Transverse colon (tissue), 4 donors: ENCODE measurements at regions not wholly inside any gene's neighbourhood (a gene's known extent, or its start where the extent isn't known, plus 50 kb on each side); places are given as distances from the start of the nearest gene placed in this dataset.

Source experiments
- DNase-seq: peaks from one replicate; pipeline ENCODE4 v3.0.0-alpha.2; 2019
- H3K27ac ChIP-seq, 4 donors: fragments of 200-600 bp; sonication (generic); 2 replicates each; pipeline ENCODE4 v1.5.1; 2016 to 2018; ENCODE audit warnings: inconsistent platforms in 4 of 4
- H3K27me3 ChIP-seq: fragments of 200-600 bp; sonication (generic); 2 replicates; pipeline ENCODE4 v1.5.1; 2017; ENCODE audit warnings: inconsistent platforms
- H3K36me3 ChIP-seq, 4 donors: fragments of 200-600 bp; sonication (generic); 2 replicates each; pipeline ENCODE4 v1.5.1; 2017 to 2019; ENCODE audit warnings: inconsistent platforms in 4 of 4
- H3K4me1 ChIP-seq, 4 donors: fragments of 200-600 bp; sonication (generic); 2 replicates each; pipeline ENCODE4 v1.5.1; 2017 to 2020; ENCODE audit warnings: inconsistent platforms in 4 of 4
- H3K4me3 ChIP-seq, 4 donors: fragments of 200-600 bp; sonication (generic); 1 replicate in 1 of 4; 2 replicates in 3 of 4; pipeline versions ENCODE4 v1.5.1 to v1.6.1; 2017 to 2019; ENCODE audit warnings: inconsistent platforms in 4 of 4
- H3K9me3 ChIP-seq, 2 donors: fragments of 200-600 bp; sonication (generic); 2 replicates each; pipeline ENCODE4 v1.5.1; 2017 to 2019; ENCODE audit warnings: inconsistent platforms in 2 of 2
- EP300 ChIP-seq: sonication (generic); formaldehyde crosslinking; IDR thresholded peaks from one replicate; pipeline ENCODE4 v1.6.1; 2017; ENCODE audit warnings: antibody characterized with exemption, low read depth
- POLR2A ChIP-seq: fragments of 450-650 bp; IDR thresholded peaks from one replicate; pipeline ENCODE4 v1.6.1; 2016; ENCODE audit warnings: antibody characterized with exemption, mild to moderate bottlenecking, moderate library complexity
- POLR2AphosphoS5 ChIP-seq, 3 donors: sonication (generic); formaldehyde crosslinking; IDR thresholded peaks; one replicate each; pipeline ENCODE4 v1.6.1; 2016; ENCODE audit warnings: antibody characterized with exemption in 3 of 3
- WGBS, 2 donors: methylation state at CpG; one replicate each; pipeline ENCODE4 v1.1.5; 2018; ENCODE audit warnings: low coverage in 1 of 2; 5-methylcytosine and 5-hydroxymethylcytosine counted together
- in situ Hi-C, 4 donors: fragments of 200-750 bp; cut with MboI; loops; one replicate each; pipeline versions ENCODE4 v1.15.0 to v1.15.1; 2017; ENCODE audit warnings: low sequenced_read_pairs in 3 of 4, low pct_ligation_motif_present in 1 of 4, low pct_unique_long_range_greater_than_20kb in 1 of 4
- intact Hi-C: fragments of 100-400 bp; cut with DNase I; formaldehyde crosslinking; loops from one replicate; pipeline ENCODE4 v1.15.1; 2023; ENCODE audit warnings: low total_unique reads
- TF ChIP-seq, protein P1 (sequence below), 5 experiments: fragments of 200-600 bp in 3 of 5; fragments of 450-650 bp in 2 of 5; sonication (generic) in 3 of 5; IDR thresholded peaks; 1 replicate in 2 of 5; 2 replicates in 3 of 5; pipeline ENCODE4 v1.5.1; 2016 to 2017; ENCODE audit warnings: antibody characterized with exemption in 5 of 5, inconsistent platforms in 3 of 5, mild to moderate bottlenecking in 2 of 5, moderate library complexity in 1 of 5

DNA sequence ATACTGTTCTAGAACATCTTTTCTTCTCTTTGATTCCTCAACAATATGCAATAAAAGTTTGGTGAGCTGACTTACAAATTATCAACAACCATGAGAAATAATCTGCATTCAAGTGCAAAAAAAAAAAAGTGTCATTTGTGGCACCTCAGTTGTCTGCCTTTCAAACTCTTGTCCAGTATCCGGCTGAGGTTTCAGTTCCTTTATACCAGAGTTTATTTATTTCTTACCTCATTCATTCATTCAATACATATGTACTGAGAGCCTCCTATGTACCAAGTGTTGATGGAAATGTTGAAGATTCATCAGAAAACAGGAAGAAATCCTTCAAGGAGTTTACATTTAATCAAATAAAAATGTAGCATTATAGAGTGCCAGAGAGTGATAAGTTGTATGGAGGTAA, 484.1 kb downstream of the RMST start:
- H3K4me1 ChIP-seq, result no peaks in the 10 kb centered on the region
- no peak overlapping the region for H3K4me3 ChIP-seq
- no peaks in the 10 kb centered on the region for H3K9me3 ChIP-seq
- TF ChIP-seq, protein P1, sequence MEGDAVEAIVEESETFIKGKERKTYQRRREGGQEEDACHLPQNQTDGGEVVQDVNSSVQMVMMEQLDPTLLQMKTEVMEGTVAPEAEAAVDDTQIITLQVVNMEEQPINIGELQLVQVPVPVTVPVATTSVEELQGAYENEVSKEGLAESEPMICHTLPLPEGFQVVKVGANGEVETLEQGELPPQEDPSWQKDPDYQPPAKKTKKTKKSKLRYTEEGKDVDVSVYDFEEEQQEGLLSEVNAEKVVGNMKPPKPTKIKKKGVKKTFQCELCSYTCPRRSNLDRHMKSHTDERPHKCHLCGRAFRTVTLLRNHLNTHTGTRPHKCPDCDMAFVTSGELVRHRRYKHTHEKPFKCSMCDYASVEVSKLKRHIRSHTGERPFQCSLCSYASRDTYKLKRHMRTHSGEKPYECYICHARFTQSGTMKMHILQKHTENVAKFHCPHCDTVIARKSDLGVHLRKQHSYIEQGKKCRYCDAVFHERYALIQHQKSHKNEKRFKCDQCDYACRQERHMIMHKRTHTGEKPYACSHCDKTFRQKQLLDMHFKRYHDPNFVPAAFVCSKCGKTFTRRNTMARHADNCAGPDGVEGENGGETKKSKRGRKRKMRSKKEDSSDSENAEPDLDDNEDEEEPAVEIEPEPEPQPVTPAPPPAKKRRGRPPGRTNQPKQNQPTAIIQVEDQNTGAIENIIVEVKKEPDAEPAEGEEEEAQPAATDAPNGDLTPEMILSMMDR (IDR thresholded peaks at IDR 0.05), result no peak
- no peak for TF ChIP-seq POLR2A
- TF ChIP-seq EP300, result no peak
- no peaks in the 10 kb centered on the region for H3K27me3 ChIP-seq
- WGBS, 2 donors, result 75 to 84% methylated on average over 1 of the region's 1 CpG
- intact Hi-C loops (no loop called here), in situ Hi-C loops (no loop called here)
- no peak overlapping the region for H3K27ac ChIP-seq
- DNase-seq, result no peak
- H3K36me3 ChIP-seq, result no peaks in the 10 kb centered on the region

DNA sequence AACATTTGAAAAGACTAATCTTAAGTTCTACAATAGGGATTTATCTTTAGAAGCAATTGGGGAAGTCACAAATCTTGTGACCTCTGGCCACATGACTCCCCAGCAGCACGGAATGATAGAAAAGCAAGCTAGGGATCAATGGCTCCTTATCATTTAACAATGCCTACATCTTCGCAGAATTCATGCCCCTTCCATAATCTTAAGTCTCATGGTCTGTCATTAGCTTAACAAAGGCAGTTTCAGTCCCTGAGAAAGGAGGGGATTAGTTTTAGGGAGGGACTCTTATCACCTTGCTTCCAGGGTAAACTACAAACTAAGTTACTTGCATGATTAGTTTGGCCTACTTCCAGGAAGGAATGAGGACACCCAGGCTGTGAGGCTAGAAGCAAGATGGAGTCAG, 486.0 kb downstream of the RMST start:
- WGBS, 2 donors, result 75% methylated on average over 2 of the region's 2 CpGs; no CpG with 5 or more reads in 1 of the 2 donors
- no peaks in the 10 kb centered on the region for H3K36me3 ChIP-seq
- TF ChIP-seq POLR2AphosphoS5 (IDR thresholded peaks at IDR 0.05), result no peak
- no peak for TF ChIP-seq EP300
- TF ChIP-seq, protein P1 (IDR thresholded peaks at IDR 0.05), result no peak
- no peak for TF ChIP-seq POLR2A
- H3K4me3 ChIP-seq, result no peak overlapping the region
- in situ Hi-C loops, result no loop called here
- H3K4me1 ChIP-seq, result no peaks in the 10 kb centered on the region
- no peaks in the 10 kb centered on the region for H3K27me3 ChIP-seq
- intact Hi-C loops, result no loop called here
- H3K9me3 ChIP-seq, result no peaks in the 10 kb centered on the region
- no peak for DNase-seq
- H3K27ac ChIP-seq, result no peak overlapping the region

DNA sequence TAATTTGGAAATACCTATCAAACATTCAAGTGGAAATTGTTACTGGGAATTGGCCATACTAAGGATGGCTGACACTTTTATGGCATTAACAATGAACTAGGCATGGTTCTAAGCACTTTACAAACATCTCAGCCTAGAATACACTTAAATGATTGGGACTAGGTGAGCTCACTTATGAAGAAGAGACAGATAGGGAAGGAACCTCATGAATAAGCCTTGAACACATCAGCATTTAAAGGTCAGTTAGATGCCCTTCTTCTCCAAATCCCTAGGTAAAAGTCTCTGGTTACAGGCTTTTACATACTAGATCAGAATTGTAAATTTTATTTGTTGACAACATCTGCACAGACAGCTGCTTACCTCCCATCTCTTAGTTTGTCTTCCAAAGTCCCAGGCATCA, 488.6 kb downstream of the RMST start:
- intact Hi-C loops (no loop called here), in situ Hi-C loops (no loop called here)
- no peaks in the 10 kb centered on the region for H3K9me3 ChIP-seq
- TF ChIP-seq EP300, result no peak
- TF ChIP-seq, protein P1 (IDR thresholded peaks at IDR 0.05), result no peak
- TF ChIP-seq POLR2AphosphoS5 (IDR thresholded peaks at IDR 0.05), result no peak
- TF ChIP-seq POLR2A, result no peak
- H3K27me3 ChIP-seq, result no peaks in the 10 kb centered on the region
- no peak overlapping the region for H3K27ac ChIP-seq
- H3K4me3 ChIP-seq, result no peak overlapping the region
- no peaks in the 10 kb centered on the region for H3K36me3 ChIP-seq
- DNase-seq, result no peak
- H3K4me1 ChIP-seq, result no peaks in the 10 kb centered on the region

DNA sequence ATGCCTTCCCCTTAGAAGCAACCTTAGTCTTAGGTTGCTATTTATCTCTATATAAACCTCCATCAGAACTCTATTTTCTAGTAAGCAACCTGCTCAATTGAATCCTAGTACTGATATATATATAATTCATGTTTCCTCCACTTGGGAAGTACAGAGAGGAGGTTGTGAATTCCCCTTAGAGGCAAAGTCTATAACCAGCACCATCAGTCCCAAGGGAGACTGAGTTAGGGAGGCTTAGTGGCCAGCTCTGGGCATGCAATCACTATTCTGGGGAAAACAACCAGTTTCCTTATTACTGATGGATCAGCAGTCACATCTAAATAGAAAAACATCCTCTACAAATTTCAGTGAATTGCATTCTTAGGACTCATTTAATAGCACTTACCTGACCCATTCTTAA, 489.1 kb downstream of the RMST start:
- in situ Hi-C loops, result no loop called here
- intact Hi-C loops, result no loop called here
- H3K27me3 ChIP-seq, result no peaks in the 10 kb centered on the region
- no peak overlapping the region for H3K27ac ChIP-seq
- no peaks in the 10 kb centered on the region for H3K36me3 ChIP-seq
- no peak overlapping the region for H3K4me3 ChIP-seq
- H3K4me1 ChIP-seq, result no peaks in the 10 kb centered on the region
- TF ChIP-seq POLR2A (no peak), EP300 (no peak), POLR2AphosphoS5 (IDR thresholded peaks at IDR 0.05) (no peak)
- TF ChIP-seq, protein P1 (IDR thresholded peaks at IDR 0.05), result no peak
- no peaks in the 10 kb centered on the region for H3K9me3 ChIP-seq
- DNase-seq, result no peak
